ENCODE measurements at regions not wholly inside any gene's neighbourhood (a gene's known extent, or its start where the extent isn't known, plus 50 kb on each side); places are given as distances from the start of the nearest gene placed in this dataset.

DNA sequence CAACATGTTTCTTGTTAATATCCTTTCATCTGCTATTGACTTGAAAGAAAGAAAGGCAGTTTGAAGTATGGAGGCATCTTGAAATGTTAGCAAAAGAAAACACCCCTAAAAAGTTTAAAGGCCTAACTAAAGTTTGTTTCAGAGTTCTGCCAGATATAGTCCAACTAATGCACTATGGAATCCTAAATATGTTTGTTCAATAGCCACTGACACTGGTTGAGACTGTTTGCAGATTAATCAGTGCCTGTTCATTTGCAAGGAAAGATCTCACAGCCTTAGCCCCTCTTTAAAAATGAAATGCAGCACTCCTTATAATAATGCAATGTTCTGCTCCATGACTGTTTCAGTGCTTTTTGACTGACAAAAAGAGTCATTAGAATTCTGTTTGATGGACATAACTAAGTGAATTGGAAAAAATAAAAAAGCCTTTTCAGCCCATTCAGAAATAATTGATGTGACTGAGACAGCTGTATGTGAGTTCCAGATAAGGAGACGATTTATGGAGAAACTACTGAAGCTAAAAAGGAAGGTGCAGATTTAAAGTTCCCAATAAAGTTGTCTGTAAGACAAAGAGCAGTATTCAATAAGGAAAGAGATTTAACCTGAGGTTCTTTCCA is 192.0 kb downstream of the PCDH7 start:
- no peaks in the 10 kb centered on the region for H3K79me2 ChIP-seq (ENCODE audit: insufficient read depth, low read length)
- H3K27ac Mint-ChIP-seq, result peak overlapping the region in 1 of 3 experiments; percentile 86; a peak in 1 of 7 replicates
- H3K4ac ChIP-seq (ENCODE audit: low read depth, low read length), result no peak overlapping the region
- H2BK120ac ChIP-seq (ENCODE audit: low read depth, low read length, poor library complexity, severe bottlenecking), result no peak overlapping the region
- no peak overlapping the region for H2BK12ac ChIP-seq (ENCODE audit: insufficient read length, low read depth, low read length)
- H3K36me3 Mint-ChIP-seq (ENCODE audit: insufficient read depth in 1 of 3, low read depth in 3 of 3), result peaks cover 8 to 36% (median 9%) of the 10 kb centered on the region in 3 experiments; a peak in 6 of 7 replicates
- no peak overlapping the region for H3K27ac ChIP-seq (ENCODE audit: insufficient read length, low read depth, low read length)
- H4K91ac ChIP-seq (ENCODE audit: insufficient read length, low read depth, low read length), result no peak overlapping the region
- DNase-seq, result no peak
- H3K56ac ChIP-seq (ENCODE audit: insufficient read length, low read depth, low read length), result no peak overlapping the region
- H3K4me3 Mint-ChIP-seq, result no peak overlapping the region
- TF ChIP-seq, protein P1, sequence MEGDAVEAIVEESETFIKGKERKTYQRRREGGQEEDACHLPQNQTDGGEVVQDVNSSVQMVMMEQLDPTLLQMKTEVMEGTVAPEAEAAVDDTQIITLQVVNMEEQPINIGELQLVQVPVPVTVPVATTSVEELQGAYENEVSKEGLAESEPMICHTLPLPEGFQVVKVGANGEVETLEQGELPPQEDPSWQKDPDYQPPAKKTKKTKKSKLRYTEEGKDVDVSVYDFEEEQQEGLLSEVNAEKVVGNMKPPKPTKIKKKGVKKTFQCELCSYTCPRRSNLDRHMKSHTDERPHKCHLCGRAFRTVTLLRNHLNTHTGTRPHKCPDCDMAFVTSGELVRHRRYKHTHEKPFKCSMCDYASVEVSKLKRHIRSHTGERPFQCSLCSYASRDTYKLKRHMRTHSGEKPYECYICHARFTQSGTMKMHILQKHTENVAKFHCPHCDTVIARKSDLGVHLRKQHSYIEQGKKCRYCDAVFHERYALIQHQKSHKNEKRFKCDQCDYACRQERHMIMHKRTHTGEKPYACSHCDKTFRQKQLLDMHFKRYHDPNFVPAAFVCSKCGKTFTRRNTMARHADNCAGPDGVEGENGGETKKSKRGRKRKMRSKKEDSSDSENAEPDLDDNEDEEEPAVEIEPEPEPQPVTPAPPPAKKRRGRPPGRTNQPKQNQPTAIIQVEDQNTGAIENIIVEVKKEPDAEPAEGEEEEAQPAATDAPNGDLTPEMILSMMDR (conservative IDR thresholded peaks at IDR 0.05), result no peak
- H3K79me1 ChIP-seq (ENCODE audit: insufficient read depth, low read depth, low read length, poor library complexity, severe bottlenecking), result no peaks in the 10 kb centered on the region
- H3K27me3 Mint-ChIP-seq (ENCODE audit: low read depth), result no peaks in the 10 kb centered on the region
- no peak overlapping the region for H3T11ph ChIP-seq (ENCODE audit: low read length)
- H3K14ac ChIP-seq (ENCODE audit: insufficient read depth, low read length), result no peak overlapping the region
- H4K20me1 ChIP-seq (ENCODE audit: control insufficient read depth, insufficient read depth, insufficient read length), result no peaks in the 10 kb centered on the region
- peaks cover 2 to 10% of the 10 kb centered on the region in 2 experiments; a peak in 2 of 5 replicates for H3K9me3 Mint-ChIP-seq
- no peak overlapping the region for H2BK20ac ChIP-seq (ENCODE audit: low read depth, low read length, poor library complexity, severe bottlenecking)
- no peaks in the 10 kb centered on the region for H3K9me3 ChIP-seq (ENCODE audit: control insufficient read depth, low read depth, low read length)
- no peak overlapping the region for H4K8ac ChIP-seq (replicated peaks; ENCODE audit: insufficient read length, low read depth, low read length)
- no peak overlapping the region for H3K4me2 ChIP-seq (ENCODE audit: insufficient read depth, insufficient read length, low read length)
- no peaks in the 10 kb centered on the region for H3K4me1 ChIP-seq (ENCODE audit: insufficient read depth, low read length)
- no peak overlapping the region for H3K9ac ChIP-seq (ENCODE audit: extremely low read depth, insufficient read length, low read length)
- WGBS (ENCODE audit: extremely low coverage, insufficient read length, low lambda C conversion rate), result no CpG with 5 or more reads among the region's 1 CpG
- H2AFZ ChIP-seq (ENCODE audit: low read length), result no peak overlapping the region
- H4K5ac ChIP-seq (ENCODE audit: insufficient read length, low read depth, low read length), result no peak overlapping the region
- peaks cover 28 to 29% of the 10 kb centered on the region in 2 experiments for H3K4me1 Mint-ChIP-seq
- no peaks in the 10 kb centered on the region for H3K27me3 ChIP-seq (ENCODE audit: insufficient read depth, low read length)
- no peak overlapping the region for H3K23ac ChIP-seq (ENCODE audit: insufficient read length, low read depth, low read length)
- H3K18ac ChIP-seq (ENCODE audit: insufficient read length, low read depth, low read length), result no peak overlapping the region
- no peaks in the 10 kb centered on the region for H3K23me2 ChIP-seq (ENCODE audit: insufficient read length, low read depth, low read length, poor library complexity, severe bottlenecking)
- H2AK5ac ChIP-seq (ENCODE audit: insufficient read length, low read length), result no peak overlapping the region
- no peak overlapping the region for H2BK5ac ChIP-seq (ENCODE audit: insufficient read length, low read length)
- no peak overlapping the region for H2BK15ac ChIP-seq (ENCODE audit: low read depth, low read length)

All from H9 (cell line).